ENCODE measurements at regions not wholly inside any gene's neighbourhood (a gene's known extent, or its start where the extent isn't known, plus 50 kb on each side); places are given as distances from the start of the nearest gene placed in this dataset.

DNA sequence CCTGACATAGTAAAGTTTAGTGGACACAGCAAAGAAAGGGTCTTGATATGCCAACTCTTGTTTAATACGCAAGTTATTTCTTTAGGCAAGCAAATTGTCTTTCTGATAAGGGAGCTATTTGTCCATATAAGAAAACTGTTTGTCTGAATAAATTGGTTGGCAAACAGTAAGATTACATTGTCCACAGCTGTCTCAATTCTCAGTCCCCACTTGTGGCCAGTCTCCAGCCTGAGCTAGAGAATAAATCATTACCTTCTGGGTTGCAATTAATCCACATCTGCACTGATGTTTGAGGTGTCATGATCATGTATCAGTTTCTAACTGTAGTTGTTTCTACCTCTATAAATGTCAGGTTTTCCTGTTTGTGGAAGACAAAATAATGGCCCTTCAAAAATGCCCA lies 60.0 kb upstream of the TNR start:
- Histone ChIP-seq H2AFZ (ENCODE audit: low read length) (no peak overlapping the region), H3K9ac (replicated peaks in 1 of 4; ENCODE audit: extremely low read depth in 1 of 4, low read depth in 3 of 4, low read length in 3 of 4) (no peak overlapping the region), H3K36me3 (ENCODE audit: control insufficient read depth in 2 of 4, insufficient read depth in 4 of 4, low read length in 3 of 4) (no peaks in the 10 kb centered on the region), H3K23ac (ENCODE audit: insufficient read length) (no peak overlapping the region), H3K18ac (ENCODE audit: extremely low read depth, low read length) (no peak overlapping the region), H2BK5ac (ENCODE audit: low read depth, low read length) (no peak overlapping the region), H3K27me3 (replicated peaks in 1 of 4; ENCODE audit: control insufficient read depth in 3 of 4, extremely low read depth in 1 of 4, insufficient read depth in 3 of 4, low read length in 3 of 4) (no peaks in the 10 kb centered on the region; a peak in 2 of 7 replicates), H2BK15ac (ENCODE audit: low read length) (no peak overlapping the region), H4K20me1 (replicated peaks in 1 of 2; ENCODE audit: control insufficient read depth in 1 of 2, insufficient read depth in 2 of 2, low read length in 2 of 2) (no peaks in the 10 kb centered on the region), H2BK12ac (ENCODE audit: low read depth, low read length) (no peak overlapping the region), H2BK20ac (ENCODE audit: low read length) (no peak overlapping the region), H2AK5ac (ENCODE audit: low read depth, low read length) (no peak overlapping the region), H4K5ac (ENCODE audit: insufficient read length, low read depth, low read length) (no peak overlapping the region), H4K91ac (replicated peaks; ENCODE audit: insufficient read length, low read length) (no peak overlapping the region), H3K4me1 (replicated peaks in 1 of 4; ENCODE audit: control insufficient read depth in 3 of 4, insufficient read depth in 4 of 4, low read length in 3 of 4) (0 out of 7 replicates have a peak, but pooled peaks cover 0 to 2% (median 0%) of the 10 kb centered on the region in 4 experiments), H3K4ac (replicated peaks; ENCODE audit: insufficient read length, low read depth, low read length) (no peak overlapping the region), H3K4me2 (ENCODE audit: insufficient read depth in 1 of 2, low read depth in 2 of 2, low read length in 2 of 2) (no peak overlapping the region), H3K79me1 (ENCODE audit: low read depth, low read length) (no peaks in the 10 kb centered on the region), H4K8ac (ENCODE audit: extremely low read depth, insufficient read depth, low read length) (no peak overlapping the region), H3K9me3 (ENCODE audit: insufficient read depth in 2 of 2, low read depth in 1 of 2, low read length in 1 of 2) (no peaks in the 10 kb centered on the region), H3K79me2 (ENCODE audit: control insufficient read depth in 1 of 2, insufficient read depth in 2 of 2, low read length in 2 of 2) (no peaks in the 10 kb centered on the region), H3K23me2 (ENCODE audit: low read depth, low read length) (0 out of 2 replicates have a peak, but pooled peaks cover 1% of the 10 kb centered on the region), H3K27ac (ENCODE audit: low read depth, low read length) (no peak overlapping the region), H2BK120ac (replicated peaks; ENCODE audit: low read depth, low read length) (no peak overlapping the region), H3K4me3 (ENCODE audit: extremely low read depth in 1 of 4, insufficient read depth in 2 of 4, low read depth in 3 of 4, low read length in 4 of 4) (no peak overlapping the region), H3K56ac (replicated peaks; ENCODE audit: insufficient read length, low read depth, low read length) (no peak overlapping the region), H3K14ac (ENCODE audit: insufficient read length) (no peak overlapping the region)
- FAIRE-seq: peak; percentile 36
- TF ChIP-seq, protein P1, sequence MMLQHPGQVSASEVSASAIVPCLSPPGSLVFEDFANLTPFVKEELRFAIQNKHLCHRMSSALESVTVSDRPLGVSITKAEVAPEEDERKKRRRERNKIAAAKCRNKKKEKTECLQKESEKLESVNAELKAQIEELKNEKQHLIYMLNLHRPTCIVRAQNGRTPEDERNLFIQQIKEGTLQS (IDR thresholded peaks at IDR 0.05; ENCODE audit: insufficient read depth, low read depth, low read length): no peak
- no peak for TF ChIP-seq EZH2 (IDR thresholded peaks at IDR 0.05; ENCODE audit: low read depth, low read length, severe bottlenecking)
- TF ChIP-seq CEBPB (IDR thresholded peaks at IDR 0.05; ENCODE audit: low read depth, low read length): no peak
- DNase-seq (ENCODE audit: low read depth in 1 of 2, low spot score in 2 of 2): no peak
- ChIA-PET CTCF (ENCODE audit: partially characterized antibody) (interaction anchor here (0.8 to 2.4 kb wide), 9 partner anchors 9 to 464 kb away, joined by 3 to 12 read pairs (median 3); no protein-coding TSS in a partner anchor), POLR2A (ENCODE audit: partially characterized antibody) (no interaction called here)
- WGBS, 2 experiments (ENCODE audit: extremely low coverage in 1 of 2, insufficient coverage in 1 of 2, insufficient read length in 1 of 2, insufficient replicate concordance in 2 of 2, low coverage in 1 of 2, low lambda C conversion rate in 2 of 2, missing lambda C conversion rate in 1 of 2): 96% methylated on average over 1 of the region's 1 CpG; no CpG with 5 or more reads in 1 of the 2 experiments
